ENCODE measurements at regions not wholly inside any gene's neighbourhood (a gene's known extent, or its start where the extent isn't known, plus 50 kb on each side); places are given as distances from the start of the nearest gene placed in this dataset.

DNA sequence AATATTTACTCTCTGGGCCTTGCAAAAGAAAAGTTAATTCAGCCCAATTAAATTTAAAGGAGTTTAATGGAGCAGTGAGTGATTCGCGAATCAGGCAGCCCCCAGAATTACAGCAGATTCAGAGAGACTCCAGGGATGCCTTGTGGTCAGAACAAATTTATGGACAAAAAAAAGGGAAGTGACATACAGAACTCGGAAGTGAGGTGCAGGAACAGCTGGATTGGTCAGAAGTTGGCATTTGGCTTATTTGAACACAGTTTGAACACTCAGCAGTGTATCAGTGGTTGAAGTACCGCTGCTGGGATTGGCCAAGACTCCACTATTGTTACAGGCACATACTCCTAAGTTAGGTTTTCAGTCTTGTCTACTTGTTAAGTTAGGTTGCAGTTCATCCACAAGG, 145.0 kb upstream of the GAP43 start:
- H3K36me3 ChIP-seq = no peaks in the 10 kb centered on the region
- TF ChIP-seq, protein P1, sequence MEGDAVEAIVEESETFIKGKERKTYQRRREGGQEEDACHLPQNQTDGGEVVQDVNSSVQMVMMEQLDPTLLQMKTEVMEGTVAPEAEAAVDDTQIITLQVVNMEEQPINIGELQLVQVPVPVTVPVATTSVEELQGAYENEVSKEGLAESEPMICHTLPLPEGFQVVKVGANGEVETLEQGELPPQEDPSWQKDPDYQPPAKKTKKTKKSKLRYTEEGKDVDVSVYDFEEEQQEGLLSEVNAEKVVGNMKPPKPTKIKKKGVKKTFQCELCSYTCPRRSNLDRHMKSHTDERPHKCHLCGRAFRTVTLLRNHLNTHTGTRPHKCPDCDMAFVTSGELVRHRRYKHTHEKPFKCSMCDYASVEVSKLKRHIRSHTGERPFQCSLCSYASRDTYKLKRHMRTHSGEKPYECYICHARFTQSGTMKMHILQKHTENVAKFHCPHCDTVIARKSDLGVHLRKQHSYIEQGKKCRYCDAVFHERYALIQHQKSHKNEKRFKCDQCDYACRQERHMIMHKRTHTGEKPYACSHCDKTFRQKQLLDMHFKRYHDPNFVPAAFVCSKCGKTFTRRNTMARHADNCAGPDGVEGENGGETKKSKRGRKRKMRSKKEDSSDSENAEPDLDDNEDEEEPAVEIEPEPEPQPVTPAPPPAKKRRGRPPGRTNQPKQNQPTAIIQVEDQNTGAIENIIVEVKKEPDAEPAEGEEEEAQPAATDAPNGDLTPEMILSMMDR (IDR thresholded peaks at IDR 0.05) = no peak
- TF ChIP-seq POLR2AphosphoS5 (IDR thresholded peaks at IDR 0.05) = no peak
- H3K27ac ChIP-seq = no peak overlapping the region
- DNase-seq (ENCODE audit: low spot score in 2 of 2) = no peak
- WGBS = 82% methylated on average over 4 of the region's 4 CpGs
- no peak overlapping the region for H3K4me3 ChIP-seq
- no peaks in the 10 kb centered on the region for H3K27me3 ChIP-seq
- H3K4me1 ChIP-seq = no peaks in the 10 kb centered on the region
- H3K9me3 ChIP-seq = no peaks in the 10 kb centered on the region

DNA sequence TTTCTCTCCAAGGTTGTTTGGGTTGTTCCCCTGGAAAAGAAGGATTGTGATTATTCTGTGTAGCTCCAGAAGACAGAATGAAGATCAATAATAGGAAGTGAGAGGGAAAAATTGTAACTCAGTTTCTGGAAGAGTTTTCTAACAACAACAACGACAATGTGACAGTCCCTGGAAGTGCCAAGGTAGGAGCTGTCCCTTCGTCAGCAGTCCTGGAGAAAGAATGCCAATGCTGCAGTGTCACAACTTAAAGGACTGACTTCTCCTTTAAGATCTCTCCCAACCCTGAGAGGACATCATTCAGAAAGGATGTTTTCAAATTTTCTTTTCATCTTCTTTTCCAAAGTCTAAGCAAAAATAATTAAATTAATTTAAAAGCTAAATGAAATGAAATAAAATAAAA, 136.4 kb upstream of the GAP43 start:
- 41% methylated on average over 2 of the region's 2 CpGs for WGBS
- TF ChIP-seq POLR2AphosphoS5 (IDR thresholded peaks at IDR 0.05) (no peak), EP300 (IDR thresholded peaks at IDR 0.05) (no peak), POLR2A (IDR thresholded peaks at IDR 0.05) (no peak)
- TF ChIP-seq, protein P1 (IDR thresholded peaks at IDR 0.05) = no peak
- Histone ChIP-seq H3K27me3 (no peaks in the 10 kb centered on the region), H3K9me3 (no peaks in the 10 kb centered on the region), H3K4me1 (no peaks in the 10 kb centered on the region), H3K4me3 (no peak overlapping the region), H3K36me3 (no peaks in the 10 kb centered on the region), H3K27ac (no peak overlapping the region)
- DNase-seq (ENCODE audit: low spot score in 2 of 2) = no peak

DNA sequence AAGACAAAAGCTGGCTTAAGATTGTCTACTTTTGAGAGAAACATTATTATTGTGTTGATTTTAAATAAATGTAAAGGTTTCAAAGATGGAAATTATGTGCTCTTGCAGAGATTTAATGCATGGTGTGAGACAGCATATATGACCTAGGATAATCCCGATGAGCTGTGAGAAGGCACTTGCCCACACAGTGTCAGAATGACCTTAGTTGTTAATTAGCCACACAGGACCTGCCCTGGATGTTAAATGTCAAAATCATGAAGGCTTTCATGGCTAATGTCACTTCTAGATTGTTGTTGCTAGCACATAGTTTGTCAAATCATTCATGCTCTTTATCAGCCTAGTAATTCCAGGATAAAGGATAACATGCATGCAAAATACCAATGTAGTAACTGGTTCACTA, 135.3 kb upstream of the GAP43 start:
- no peak for DNase-seq (ENCODE audit: low spot score in 2 of 2)
- Histone ChIP-seq H3K27ac (no peak overlapping the region), H3K4me1 (no peaks in the 10 kb centered on the region), H3K9me3 (no peaks in the 10 kb centered on the region), H3K27me3 (no peaks in the 10 kb centered on the region), H3K4me3 (no peak overlapping the region), H3K36me3 (no peaks in the 10 kb centered on the region)
- no peak for TF ChIP-seq EP300 (IDR thresholded peaks at IDR 0.05)
- TF ChIP-seq POLR2A (IDR thresholded peaks at IDR 0.05) = no peak
- TF ChIP-seq, protein P1 (IDR thresholded peaks at IDR 0.05) = no peak
- TF ChIP-seq POLR2AphosphoS5 (IDR thresholded peaks at IDR 0.05) = no peak
- 100% methylated on average over 1 of the region's 1 CpG for WGBS

DNA sequence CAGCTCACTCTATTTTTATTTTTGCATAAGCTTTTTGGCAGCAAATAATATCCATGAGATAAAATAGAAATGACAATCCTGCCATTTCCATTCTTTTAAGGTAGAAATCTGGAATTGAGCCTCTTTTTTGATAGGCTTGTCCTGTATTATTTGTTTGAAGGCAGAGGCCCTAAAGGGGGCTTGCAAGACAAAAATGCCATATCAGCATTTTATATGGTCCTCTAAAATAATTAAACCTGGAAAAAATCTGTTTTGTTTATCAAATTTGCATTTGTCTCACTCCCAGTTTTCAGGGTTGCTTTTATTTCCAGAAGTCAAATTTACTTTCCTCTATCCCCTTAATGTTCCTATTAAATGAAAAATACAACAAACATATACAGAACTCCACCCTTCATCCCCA, 134.9 kb upstream of the GAP43 start:
- H3K36me3 ChIP-seq = no peaks in the 10 kb centered on the region
- no peak overlapping the region for H3K27ac ChIP-seq
- H3K4me3 ChIP-seq = no peak overlapping the region
- TF ChIP-seq POLR2AphosphoS5 (IDR thresholded peaks at IDR 0.05) (no peak), EP300 (IDR thresholded peaks at IDR 0.05) (no peak), POLR2A (IDR thresholded peaks at IDR 0.05) (no peak)
- TF ChIP-seq, protein P1 (IDR thresholded peaks at IDR 0.05) = no peak
- H3K4me1 ChIP-seq = no peaks in the 10 kb centered on the region
- DNase-seq (ENCODE audit: low spot score in 2 of 2) = no peak
- no peaks in the 10 kb centered on the region for H3K9me3 ChIP-seq
- H3K27me3 ChIP-seq = no peaks in the 10 kb centered on the region

DNA sequence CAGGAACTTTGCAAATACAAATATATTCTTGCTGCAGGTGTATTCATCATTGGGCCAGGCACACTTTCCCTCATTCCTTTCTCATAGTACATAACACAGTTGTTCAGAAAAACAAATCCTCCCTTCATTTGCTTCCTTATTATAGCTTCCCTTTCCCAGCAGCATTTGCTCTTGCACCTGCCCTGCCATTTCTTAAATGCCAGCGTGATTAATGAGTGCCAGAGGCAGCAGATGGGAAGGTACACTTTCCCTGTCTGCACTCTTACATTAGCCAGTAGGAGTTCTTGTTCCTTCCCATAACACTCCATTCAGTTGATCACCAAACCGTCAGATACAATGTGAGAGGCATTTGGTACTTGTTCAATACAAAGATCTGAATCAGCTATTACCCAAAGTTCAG, 128.5 kb upstream of the GAP43 start:
- Histone ChIP-seq H3K27ac (no peak overlapping the region), H3K4me3 (no peak overlapping the region), H3K9me3 (no peaks in the 10 kb centered on the region), H3K4me1 (no peaks in the 10 kb centered on the region), H3K36me3 (no peaks in the 10 kb centered on the region), H3K27me3 (no peaks in the 10 kb centered on the region)
- 58% methylated on average over 2 of the region's 2 CpGs for WGBS
- TF ChIP-seq POLR2A (IDR thresholded peaks at IDR 0.05) (no peak), POLR2AphosphoS5 (IDR thresholded peaks at IDR 0.05) (no peak), EP300 (IDR thresholded peaks at IDR 0.05) (no peak)
- TF ChIP-seq, protein P1 (IDR thresholded peaks at IDR 0.05) = no peak
- no peak for DNase-seq (ENCODE audit: low spot score in 2 of 2)

Data from suprapubic skin (tissue), 4 donors.